ENCODE measurements at regions not wholly inside any gene's neighbourhood (a gene's known extent, or its start where the extent isn't known, plus 50 kb on each side); places are given as distances from the start of the nearest gene placed in this dataset.

DNA sequence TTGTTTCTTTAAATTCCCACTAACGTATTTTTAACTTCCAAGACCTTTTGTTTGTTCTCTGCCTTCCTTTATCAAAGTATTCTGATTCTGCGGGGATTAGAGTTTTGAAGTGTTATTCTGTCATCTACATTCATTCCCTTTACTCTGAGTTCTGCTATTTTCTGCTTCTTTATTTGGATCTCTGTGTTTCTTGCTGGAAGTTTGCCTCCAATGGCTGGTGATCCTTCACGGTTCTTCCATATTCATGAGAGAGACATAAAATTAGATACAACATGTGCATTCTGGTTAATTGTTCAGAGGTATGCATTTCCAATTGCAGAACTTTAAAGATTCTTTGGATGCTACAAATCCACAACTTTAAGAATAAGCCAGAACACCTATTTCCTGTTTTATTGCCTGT is 244.7 kb upstream of the ADARB2 start:
- TF ChIP-seq, protein P1, sequence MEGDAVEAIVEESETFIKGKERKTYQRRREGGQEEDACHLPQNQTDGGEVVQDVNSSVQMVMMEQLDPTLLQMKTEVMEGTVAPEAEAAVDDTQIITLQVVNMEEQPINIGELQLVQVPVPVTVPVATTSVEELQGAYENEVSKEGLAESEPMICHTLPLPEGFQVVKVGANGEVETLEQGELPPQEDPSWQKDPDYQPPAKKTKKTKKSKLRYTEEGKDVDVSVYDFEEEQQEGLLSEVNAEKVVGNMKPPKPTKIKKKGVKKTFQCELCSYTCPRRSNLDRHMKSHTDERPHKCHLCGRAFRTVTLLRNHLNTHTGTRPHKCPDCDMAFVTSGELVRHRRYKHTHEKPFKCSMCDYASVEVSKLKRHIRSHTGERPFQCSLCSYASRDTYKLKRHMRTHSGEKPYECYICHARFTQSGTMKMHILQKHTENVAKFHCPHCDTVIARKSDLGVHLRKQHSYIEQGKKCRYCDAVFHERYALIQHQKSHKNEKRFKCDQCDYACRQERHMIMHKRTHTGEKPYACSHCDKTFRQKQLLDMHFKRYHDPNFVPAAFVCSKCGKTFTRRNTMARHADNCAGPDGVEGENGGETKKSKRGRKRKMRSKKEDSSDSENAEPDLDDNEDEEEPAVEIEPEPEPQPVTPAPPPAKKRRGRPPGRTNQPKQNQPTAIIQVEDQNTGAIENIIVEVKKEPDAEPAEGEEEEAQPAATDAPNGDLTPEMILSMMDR (IDR thresholded peaks at IDR 0.05; ENCODE audit: low read depth, low read length), result no peak
- no peak overlapping the region for H3K4me3 ChIP-seq (ENCODE audit: low read depth, low read length)

DNA sequence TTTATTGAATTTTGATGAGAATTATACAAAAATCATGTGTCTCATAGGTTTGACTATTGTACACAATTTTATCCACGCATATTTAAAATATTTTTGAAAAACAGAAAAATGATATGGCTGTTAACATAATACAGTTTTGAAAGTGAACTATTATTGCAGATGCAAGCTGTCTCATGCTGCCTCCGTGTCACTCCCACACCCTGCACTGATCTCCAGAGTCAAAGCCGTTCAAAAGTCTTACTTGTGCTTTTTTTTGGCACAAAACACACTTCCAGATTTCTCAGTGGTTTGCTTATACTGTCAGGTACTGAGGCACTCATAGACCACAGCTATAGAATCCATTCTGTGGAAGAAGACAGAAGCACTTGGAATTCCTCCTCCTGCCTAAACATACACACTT is 243.1 kb upstream of the ADARB2 start:
- TF ChIP-seq, protein P1 (IDR thresholded peaks at IDR 0.05; ENCODE audit: low read depth, low read length), result no peak
- no peak overlapping the region for H3K4me3 ChIP-seq (ENCODE audit: low read depth, low read length)

DNA sequence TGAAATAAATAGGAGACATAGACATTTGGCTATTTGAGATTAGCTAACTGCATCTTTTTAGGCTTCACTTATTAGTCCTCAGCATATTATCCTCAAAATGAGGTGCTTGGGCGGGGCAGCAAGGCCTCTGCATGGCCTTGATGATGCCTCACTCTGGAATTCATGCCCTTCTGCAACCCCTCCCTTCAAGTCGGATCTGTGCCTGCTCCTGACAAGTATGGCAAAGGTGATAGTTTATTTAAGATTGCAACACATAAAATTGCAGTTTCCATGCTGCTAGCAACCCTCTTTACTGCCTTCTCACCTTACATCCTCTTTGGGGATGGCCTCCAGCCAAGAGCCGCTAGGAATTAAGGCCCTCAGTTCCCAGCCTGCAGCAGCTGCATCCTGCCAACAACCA is 241.3 kb upstream of the ADARB2 start:
- H3K4me3 ChIP-seq (ENCODE audit: low read depth, low read length), result no peak overlapping the region
- TF ChIP-seq, protein P1 (IDR thresholded peaks at IDR 0.05; ENCODE audit: low read depth, low read length), result no peak

DNA sequence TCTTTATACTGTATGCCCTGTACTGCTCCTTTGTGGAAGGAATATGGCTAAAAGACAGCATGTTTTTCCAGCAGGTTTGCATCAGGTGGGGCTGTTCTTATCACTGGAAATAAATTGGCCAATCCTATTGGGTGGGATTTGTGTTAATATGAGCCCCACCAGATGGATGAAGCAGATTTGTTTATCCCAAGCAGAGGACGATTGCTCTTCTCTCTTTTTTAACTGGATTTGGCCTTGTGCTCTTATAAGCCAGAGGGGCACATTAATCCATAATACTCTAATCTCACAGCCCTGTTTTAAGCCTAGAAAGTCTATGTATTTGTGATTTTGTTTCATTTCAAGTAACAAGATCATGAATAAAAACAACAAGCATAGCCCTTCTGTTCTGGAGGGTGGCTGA is 240.1 kb upstream of the ADARB2 start:
- no peak overlapping the region for H3K4me3 ChIP-seq (ENCODE audit: low read depth, low read length)
- TF ChIP-seq, protein P1 (IDR thresholded peaks at IDR 0.05; ENCODE audit: low read depth, low read length), result no peak

DNA sequence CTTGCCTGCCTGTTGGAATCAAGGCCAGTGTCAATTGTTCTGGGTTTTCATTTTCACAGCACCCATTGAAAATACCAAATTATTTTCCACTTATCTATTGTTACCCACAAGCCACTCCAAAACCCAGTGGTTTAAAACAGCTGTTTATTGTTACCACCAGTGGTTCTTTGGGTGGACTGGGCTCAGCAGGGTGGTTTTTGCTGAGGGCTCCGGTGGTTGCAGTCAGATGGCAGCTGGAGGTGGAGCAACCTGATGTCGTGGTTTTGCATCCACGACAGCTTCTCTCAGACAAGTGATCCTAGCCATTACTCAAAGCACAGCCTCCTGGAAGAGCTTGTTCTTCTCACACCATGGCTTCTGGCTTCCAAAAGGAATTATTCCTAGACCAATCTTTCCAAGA is 235.1 kb upstream of the ADARB2 start:
- no peak overlapping the region for H3K4me3 ChIP-seq (ENCODE audit: low read depth, low read length)
- TF ChIP-seq, protein P1 (IDR thresholded peaks at IDR 0.05; ENCODE audit: low read depth, low read length), result no peak

DNA sequence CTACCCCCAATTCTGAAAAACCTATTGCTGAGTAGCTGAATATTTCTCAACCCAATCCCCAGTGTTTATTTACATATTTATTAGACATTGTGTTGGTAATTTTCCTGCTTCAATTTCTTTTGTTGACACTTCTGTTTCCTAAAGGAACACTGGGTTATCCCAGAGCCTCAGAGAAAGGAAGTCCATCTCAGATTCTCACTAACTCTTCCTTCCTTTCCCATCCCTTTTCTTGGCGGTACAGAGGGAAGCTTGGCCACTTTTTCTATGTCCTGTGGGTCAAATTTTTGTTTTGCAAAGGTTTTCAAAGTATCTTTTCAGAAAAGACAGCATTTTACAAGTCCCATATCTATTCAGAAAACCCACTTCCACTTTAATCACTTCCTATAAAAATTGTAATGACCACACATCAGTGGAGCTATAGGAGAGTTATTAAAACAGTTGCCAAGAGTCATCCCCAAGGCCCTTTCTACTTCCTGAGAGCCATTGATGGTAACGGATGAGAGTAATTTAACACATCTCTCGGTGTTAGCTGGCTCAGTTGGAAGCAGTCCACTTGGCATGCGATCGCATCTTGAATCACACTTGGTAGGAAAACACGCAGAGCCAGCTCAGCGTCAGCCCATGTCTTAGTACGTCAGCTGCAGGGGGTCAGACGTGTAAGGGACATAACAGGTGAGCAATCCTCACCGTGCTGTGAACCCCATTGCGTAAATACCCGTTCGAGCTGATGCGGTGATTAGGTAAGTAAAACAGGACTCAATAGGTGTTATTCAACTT is 231.1 kb upstream of the ADARB2 start:
- TF ChIP-seq, protein P1 (IDR thresholded peaks at IDR 0.05; ENCODE audit: low read depth, low read length), result no peak
- H3K4me3 ChIP-seq (ENCODE audit: low read depth, low read length), result no peak overlapping the region

DNA sequence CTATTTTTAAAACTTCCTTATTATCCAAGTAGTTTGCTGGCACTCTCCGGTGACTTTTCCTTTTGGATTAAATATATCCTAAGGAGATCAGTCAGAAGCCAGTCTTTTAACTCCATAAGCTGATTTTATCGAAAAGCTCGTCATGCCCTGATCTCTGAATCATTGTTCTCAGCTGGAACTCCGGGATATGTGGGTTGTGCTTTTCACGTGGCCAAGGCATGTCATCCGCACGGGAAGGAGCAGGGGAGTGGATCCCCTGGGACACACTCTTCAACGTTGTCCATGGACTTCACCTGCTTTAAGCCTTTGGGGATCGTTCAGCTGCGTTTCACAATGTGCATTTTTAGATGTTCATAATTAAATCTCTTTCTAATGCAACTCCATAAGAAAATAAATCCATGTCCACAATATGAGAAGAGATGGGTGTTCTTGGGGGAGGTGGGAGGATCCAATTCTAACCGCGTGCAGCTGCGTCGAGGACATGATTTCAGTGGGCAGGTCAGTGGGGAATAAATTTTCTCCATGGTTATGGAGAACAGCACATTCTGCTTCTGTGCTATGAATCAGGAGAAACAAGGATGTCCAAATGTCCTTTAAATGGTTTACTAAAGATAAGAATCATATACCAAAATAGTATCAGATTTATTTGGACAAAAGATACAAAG is 229.5 kb upstream of the ADARB2 start:
- H3K4me3 ChIP-seq (ENCODE audit: low read depth, low read length), result no peak overlapping the region
- TF ChIP-seq, protein P1 (IDR thresholded peaks at IDR 0.05; ENCODE audit: low read depth, low read length), result no peak

All from WI38 (cell line).